HG03280 (cell line): ENCODE measurements at regions not wholly inside any gene's neighbourhood (a gene's known extent, or its start where the extent isn't known, plus 50 kb on each side); places are given as distances from the start of the nearest gene placed in this dataset.
"Not testable (repeated sequence)": the region's sequence is repeated elsewhere in the genome, so short reads cannot be mapped to it uniquely, and the experiment has no call there.

Source experiments
- ATAC-seq: cut with Tn5 transposase; IDR thresholded peaks from one replicate; pipeline ENCODE4 v1.9.1; 2021; ENCODE audit warnings: mild to moderate bottlenecking, moderate library complexity; ENCODE audit not compliant: unreplicated experiment

DNA sequence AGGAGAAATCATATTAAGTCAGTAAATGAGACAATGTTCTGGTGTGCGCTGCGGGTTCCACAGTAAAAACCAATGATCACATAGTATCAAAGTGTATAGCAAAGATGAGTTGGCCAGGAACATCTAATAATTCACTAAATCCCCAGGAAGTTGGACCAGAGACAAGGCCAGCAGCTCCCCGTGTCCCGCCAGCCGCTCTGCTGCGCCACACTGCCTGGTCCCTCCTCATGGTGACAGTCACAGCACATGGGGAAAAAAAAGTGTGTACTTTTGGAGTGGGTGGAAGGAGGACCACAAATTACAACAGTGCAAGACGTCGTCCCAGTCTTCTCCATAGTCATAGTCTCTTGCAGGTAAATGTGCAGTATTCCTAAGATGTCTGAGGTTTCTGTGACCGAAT, 239.0 kb upstream of the RNF32 start:
- no peak for ATAC-seq

DNA sequence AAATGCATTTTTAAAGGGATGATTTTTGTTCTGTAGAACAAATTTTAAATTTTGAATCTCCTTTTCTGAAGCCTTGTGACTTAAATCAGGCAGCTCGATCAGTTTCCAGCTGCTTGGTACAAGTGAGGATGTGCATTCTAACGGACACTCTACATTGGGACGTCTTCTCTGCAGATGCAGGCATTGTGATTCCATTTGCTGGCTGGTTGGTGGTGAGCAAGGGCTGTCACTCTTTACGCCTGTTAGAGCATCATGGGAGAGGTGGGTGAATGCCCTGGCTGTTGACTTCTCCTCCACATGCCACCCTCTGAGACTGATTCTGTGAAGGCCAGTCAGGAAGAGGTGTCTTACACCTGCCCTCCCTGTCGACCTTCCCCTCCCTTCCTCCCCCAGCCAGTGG, 240.5 kb upstream of the RNF32 start:
- no peak for ATAC-seq

DNA sequence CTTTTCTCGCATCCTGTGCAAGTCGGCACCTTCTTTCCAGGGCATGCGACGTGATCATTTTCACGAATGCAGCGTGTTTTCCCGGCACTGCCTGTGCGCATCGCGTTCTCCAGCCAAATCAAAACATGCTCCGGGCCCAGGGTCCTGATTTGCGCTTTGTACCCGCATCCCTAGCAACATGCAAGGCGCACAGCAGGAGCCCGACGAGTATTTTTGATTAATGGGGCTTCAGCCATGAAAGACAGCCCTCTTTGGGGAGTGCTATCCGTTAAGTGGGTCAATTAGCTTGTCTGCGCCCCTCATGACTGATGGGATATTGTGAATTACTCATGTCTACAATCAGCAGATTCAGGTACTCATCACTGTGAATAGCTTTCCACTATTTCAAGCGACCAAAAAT, 243.3 kb upstream of the RNF32 start:
- no peak for ATAC-seq

DNA sequence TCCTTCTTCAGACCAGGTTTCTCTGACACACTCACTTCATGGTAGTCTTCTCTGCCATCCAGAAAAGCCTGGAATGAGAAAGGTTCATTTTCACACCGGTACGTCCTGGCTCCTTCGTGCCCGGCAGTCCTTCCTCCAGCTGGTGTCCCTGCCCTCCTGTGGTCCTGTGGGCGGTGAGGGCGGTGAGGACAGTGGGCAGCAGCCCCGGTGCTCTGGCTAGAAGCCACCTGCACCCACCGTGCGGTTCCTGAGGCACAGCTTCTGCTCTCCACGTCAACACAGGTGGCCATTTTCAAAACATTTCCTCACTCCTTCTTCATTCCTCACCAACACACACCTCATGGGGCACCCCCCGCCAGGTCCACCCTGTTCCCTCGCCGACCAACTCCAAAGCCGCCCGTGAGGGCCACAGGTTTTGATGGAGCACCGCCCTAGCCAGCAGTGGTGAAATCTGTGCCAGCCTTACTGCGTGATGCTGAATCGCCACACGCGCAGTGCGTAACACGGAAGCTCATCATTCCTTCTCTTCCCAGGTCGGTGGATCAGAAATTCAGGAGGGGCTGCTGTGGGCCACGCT, 251.4 kb upstream of the RNF32 start:
- ATAC-seq: no peak

DNA sequence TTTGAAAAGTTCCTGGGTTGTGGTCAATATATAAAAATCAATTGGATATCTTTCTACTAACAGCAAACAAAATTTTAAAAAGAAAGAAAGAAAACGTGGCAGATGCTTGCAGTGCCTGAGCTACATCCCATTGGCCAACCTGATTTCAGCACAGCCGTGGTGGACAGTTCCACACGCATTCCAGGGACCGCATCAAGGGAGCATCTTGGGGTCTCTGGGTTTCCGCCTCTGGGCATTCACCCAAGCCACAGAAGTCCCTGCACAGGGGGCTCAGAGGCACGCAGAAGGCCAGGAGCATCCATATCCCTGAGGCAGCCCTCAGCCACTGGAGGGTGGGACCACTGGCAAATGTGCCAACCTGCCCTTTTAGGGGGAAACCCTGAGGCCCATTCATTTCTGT, 254.5 kb upstream of the RNF32 start:
- ATAC-seq: no peak

DNA sequence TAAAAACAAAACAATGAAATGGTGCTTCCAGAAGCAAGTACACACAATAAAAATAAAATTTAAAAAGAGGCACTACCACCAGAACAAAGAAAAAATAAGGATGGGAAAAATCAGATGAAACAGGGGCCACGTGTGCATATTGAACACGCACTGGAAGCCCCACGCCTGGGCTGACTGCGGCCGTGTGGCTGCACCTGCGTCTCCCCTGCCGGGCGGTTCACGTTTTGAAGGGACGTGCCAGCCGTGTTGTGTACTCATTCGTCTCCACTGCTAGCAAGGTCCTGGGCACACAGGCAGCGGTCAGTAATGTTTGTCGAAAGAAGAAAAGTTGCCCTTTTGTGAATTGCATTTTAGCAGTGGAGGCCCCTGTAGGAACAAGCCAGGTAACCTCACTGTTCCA, 255.9 kb upstream of the RNF32 start:
- no peak for ATAC-seq

DNA sequence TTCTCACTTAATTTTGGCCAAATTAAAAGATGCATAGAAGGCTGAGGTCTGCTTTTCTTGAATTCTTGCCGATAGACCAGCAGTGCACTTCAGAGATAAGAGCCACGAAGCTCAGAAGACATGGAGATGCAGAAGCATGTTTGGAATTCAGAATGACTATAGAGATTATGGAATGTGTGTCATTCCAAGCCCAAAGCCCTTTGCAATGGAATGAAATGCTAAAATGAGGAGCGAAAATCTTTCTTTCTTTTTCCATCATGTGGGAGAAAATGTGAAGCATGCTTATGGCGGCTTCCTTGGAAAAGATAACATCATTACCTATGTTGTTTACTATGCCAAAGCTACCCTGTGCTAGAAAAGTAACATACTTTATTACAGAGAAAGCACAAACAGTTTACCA, 257.0 kb upstream of the RNF32 start:
- no peak for ATAC-seq

DNA sequence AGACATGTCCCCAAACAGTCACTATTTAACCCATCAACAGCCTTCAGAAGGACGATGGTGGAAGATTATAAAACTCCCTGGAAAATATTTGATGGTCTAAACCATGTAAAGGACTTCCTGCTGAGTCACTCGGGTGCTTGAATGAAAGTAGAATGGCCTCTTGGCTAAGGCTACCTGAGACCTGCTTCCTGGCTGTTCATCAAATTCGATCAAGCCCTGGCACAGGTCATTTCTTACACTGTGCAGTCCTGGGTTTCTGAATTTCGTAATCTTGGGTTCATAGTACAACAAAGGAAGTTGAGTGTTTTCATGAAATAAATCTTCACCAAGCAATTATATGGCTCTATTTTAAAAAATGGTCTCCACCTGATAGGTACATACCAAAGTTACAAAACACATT, 260.3 kb upstream of the RNF32 start:
- no peak for ATAC-seq

DNA sequence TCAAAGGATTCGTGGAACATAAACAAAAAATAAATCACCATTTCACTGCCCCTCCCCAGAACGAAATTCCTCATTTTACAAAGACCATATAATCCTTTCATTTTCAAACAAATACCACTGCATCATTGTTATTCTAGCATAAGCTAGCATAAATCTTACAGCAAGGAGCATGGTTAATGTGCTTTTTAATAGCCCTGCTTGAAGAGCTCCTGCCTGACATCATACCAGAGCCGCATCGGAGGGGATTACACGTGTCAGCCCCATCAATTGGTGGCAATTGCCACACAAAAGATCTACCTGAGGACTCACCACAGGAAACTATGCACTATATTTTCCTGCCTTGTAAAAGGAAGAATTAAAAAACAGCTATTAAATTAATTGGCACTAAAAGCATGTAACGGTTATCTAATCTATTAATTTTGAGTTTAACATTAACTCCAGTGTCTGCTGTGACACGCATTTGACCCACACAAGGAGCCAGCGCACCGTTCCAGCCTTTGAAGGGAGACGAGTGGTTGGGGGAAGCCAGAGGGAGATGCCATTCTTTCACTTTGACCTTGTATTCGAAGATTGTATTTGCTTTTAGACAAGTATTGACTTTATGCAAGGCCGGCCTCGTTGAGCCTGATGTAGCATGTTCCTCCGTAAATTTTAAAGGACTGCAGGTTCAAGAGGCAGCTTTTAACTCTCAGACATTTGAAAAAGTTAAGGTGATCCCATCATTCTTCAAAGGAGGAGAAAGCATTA, 261.1 kb upstream of the RNF32 start:
- ATAC-seq: no peak

DNA sequence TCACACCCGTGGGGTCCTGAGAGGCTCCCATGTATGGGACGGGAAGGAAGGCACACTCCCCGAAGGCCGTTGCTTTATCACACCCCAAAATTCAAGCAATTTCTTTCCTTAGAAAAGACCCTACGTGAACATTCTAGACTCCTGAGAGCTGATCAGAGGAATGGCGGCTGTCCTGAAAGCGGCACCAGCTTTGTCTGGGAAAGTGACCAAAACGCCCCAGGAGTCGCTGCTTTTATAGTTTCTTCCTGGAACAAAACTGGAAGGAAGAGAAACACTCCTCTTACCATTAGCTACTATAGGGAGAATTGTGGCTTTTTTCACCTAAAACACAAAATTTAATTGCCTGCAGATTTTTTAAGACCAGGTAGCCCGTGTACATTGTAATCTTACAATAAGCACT, 261.8 kb upstream of the RNF32 start:
- no peak for ATAC-seq

DNA sequence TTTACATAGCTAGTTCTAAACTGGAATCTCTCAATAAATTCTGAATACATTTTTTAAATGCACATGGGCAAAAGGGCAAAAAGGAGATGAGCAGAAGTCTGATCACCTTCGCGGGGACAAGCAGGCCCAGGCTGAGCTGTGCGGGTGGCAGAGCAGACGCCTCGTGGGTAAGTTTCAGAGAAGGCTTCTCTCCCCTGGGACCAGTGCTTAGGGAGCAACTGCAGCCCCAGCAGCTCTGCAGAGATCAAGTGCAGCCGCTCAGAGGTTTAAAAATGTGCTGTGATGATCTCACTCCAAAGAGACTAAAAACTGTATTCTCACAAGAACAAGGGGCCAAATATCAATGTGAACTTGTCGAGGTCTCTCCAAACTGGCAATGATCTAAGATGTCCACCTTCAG, 264.3 kb upstream of the RNF32 start:
- ATAC-seq: no peak

DNA sequence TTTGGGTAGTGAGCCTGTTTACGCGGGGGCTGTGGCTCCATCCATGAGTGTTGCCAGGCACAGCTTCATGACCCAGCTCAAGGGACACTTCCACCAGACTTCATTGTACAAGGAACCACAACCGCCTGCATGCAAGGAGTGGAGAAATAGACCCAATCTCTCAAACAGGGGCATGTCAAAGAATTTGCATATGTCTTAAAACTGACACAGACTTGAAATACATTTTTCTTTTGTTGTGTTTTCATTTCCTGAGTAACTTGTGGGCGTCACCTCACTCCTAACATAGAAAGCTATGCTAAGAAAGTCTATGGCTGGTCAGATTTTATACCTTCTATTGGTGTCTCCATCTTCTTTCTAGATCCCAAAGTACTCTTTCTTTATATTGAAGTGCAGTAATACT, 266.2 kb upstream of the RNF32 start:
- no peak for ATAC-seq

DNA sequence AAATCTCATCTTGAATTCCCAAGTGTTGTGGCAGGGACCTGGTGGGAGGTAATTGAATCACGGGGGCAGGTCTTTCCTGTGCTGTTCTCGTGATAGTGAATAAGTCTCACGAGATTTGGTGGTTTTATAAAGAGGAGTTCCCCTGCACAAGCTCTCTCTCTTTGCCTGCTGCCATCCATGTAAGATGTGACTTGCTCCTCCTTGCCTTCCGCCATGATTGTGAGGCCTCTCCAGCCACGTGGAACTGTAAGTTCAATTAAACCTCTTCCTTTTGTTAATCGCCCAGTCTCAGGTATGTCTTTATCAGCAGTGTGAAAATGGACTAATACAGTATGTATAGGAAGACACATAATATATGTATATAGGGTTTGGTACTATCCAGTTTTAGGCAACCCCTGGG, 270.6 kb upstream of the RNF32 start:
- ATAC-seq: not testable (repeated sequence)

DNA sequence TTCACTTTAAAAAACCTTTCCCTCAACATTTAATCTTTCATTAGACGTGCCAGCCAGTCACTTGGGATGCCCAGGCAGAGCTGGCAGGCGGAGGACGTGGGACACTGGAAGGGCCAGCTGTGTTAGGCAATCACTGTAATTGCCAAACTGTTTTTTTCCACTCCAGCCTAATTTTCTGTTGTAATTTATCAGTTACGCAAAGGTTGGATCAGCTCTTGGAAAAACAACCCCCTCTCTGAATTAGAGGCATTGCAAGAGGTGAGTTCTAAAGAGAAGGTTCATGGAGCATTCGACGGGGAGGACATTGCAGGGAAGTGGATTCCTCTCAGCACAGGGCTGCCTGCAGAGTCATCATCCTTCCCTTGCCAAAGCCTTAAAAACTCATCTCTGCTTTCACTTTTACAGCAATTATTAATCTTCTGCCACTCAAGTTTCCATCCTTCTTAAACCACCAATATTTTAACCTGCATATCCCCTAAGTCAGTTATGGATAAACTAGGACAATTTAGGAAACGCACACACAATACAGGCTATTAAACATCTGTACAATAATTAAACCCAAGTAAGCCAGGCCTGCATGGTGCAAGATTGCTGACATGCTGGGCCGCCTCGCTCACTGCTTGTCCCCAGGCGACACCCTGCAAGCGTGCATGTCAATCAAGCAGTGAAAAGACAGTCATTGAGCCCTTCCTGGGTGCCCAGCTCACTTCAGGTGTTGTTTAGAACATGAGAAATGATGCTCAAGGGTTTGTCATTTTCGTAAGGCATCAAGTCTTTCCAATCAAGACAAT, 272.3 kb upstream of the RNF32 start:
- ATAC-seq: no peak

DNA sequence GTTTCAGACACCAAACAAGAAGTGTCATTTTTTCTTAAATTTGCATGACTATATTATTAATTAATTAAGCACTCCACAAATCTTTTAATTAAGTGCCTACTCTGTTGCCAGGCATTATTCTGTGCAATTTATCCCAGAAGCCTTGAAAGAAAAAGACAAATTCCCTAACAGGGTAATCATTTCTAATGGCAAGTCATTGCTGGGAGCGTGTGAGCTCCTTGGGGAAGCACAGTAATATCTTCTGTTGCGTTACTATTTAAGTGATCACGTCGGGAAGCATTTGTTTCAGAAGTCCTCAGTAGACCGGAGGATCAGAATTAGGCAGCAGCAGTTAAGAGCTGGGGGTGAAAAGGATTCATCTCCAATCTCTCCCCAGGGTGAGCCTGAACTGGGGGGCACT, 276.8 kb upstream of the RNF32 start:
- ATAC-seq: no peak

DNA sequence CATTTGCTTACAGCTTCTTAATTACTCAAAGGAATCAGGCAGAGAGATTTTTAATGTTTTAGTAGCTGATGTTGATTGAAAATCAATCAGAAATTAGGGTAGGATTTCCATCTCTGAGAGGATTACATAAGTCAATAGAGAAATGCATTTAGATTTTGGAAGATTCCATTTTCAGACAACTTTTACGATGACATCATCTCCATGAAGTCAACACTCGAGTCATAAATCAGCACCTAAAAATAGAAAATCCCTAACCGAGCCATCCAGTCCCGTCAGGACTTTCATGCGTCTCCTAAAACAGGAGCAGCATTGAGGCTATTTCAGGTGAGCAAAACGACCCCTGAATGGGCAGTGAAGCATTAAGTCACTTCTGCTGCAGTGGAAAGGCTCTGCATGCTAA, 279.7 kb upstream of the RNF32 start:
- ATAC-seq: no peak

DNA sequence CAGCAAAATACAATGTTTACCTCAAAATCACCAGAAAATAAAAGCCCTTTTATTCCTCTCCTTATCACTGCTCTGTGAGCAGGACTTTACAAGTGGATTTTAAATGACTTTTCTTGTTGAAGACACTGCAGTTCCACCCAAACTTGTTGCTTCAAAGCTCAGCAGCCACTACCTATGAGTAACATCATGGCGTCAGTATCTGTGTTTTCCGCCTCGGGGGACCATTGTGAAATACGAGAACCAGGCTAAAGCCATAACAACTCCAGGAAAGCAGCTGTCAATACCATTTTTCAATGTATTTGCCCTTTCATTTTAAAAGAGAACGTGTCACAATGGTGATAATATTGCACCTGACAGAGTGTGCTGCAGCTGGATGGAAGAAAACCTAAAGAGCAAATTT, 284.0 kb upstream of the RNF32 start:
- no peak for ATAC-seq

DNA sequence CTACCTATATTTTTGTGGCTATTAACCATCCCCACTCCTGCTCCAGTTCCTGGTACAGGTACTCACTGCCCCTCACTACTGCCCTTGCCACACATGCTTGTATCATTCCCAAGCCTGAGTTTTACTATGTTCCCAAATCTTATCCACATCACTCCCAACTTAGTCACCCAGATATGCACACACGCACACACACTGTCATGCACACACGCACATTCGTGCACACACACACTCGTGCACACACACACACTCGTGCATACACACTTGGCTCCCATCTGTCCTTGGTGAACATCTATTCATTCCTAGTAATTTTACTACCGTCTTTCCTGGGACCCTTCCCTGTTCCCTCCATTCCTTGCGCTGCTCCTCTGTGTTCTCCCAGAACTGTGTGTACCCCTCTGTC, 287.2 kb upstream of the RNF32 start:
- ATAC-seq: no peak

DNA sequence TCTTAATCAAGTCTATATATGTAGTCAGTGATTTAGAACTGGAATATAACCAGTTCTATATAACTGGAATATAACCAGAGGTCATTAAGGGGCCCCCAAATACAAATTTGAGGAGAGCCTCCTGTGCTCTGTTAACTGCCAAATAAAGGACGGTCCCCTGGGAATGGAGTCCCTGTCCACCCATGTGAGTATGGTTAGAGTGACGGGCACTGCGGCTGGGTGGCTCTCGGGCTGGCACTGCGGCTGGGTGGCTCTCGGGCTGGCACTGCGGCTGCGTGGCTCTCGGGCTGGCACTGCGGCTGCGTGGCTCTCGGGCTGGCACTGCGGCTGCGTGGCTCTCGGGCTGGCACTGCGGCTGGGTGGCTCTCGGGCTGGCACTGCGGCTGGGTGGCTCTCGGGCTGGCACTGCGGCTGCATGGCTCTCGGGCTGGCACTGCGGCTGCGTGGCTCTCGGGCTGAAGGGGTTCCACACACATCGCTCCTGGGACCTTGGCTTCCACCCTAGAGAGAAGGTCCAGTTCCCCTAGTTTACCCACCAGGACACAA, 292.8 kb upstream of the RNF32 start:
- ATAC-seq: not testable (repeated sequence)

DNA sequence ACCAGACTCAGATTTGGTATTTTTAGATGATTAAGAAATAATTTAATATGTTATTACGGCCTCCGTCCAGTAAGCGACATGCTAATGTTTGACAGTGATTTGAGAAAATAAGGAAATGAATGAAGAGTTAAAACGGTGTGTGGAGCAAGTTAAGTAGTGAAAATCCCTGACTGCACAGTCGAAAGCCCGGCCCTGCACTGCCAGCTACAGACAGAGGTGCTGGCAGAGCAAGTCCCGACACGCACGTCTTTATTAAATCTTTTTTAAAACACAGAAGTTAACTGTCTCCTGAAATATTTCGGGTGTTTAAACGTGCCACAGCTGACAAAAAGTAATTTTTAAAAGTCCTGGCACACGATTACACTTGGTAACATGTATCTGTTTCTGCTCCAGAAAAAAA, 293.4 kb upstream of the RNF32 start:
- ATAC-seq: no peak

DNA sequence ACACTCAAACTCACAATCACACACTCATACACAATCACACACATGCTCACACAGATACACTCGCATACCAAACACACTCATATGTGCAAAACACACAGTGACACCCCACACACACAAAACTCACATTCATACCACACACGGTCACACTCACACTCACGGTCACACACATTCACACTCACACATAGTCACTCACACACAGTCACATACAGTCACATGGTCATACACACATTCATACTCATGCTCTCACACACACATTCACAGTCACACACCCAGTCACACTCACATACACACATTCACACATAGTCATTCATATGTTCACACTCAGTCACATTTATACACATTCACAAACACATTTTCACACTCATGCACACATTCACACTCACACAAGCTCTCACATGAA, 296.0 kb upstream of the RNF32 start:
- ATAC-seq: no peak

DNA sequence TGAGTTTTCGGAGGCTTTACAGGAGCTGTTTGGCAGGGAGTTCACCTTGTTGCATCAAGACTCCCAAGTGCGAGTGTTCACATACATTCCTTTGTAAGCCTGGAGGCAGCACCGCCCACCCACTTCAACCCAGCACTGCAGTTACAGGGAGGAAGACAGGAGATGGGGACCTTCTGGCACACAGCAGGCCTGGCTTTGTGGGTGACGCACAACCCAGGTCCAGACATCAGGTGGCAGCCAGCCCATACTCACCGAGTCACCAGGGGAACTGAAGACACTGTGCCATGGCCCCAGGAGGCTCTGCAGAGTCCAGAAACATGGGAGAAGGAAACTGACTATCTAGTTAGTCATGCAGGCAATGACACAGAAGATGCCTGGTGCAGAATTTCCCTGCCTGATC, 305.9 kb upstream of the RNF32 start:
- ATAC-seq: no peak
